ENCODE measurements at regions not wholly inside any gene's neighbourhood (a gene's known extent, or its start where the extent isn't known, plus 50 kb on each side); places are given as distances from the start of the nearest gene placed in this dataset.

DNA sequence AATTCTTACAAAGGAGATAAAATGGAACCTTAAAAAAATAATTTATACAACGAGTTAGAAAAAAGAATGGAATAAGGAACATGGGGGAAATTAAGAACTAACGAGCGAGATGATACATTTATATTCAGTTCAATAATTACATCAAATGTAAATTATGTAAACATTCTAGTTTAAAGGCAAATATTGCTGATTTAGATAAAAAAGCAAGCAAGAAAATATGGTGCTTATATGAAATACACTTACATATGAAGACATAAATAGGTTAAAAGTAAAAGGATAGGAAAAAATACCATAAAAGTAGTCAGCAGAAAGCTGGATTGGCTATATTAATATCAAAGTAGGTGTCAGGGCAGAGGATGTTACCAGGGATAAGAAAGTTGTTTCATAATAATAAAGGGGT is 127.0 kb upstream of the AHR start:
- DNase-seq: no peak
- no peak overlapping the region for H3K4me3 ChIP-seq
- intact Hi-C loops (cut with DNase I, micrococcal nuclease): no loop called here
- H3K9me3 ChIP-seq: no peaks in the 10 kb centered on the region
- ATAC-seq: no peak
- TF ChIP-seq, protein P1, sequence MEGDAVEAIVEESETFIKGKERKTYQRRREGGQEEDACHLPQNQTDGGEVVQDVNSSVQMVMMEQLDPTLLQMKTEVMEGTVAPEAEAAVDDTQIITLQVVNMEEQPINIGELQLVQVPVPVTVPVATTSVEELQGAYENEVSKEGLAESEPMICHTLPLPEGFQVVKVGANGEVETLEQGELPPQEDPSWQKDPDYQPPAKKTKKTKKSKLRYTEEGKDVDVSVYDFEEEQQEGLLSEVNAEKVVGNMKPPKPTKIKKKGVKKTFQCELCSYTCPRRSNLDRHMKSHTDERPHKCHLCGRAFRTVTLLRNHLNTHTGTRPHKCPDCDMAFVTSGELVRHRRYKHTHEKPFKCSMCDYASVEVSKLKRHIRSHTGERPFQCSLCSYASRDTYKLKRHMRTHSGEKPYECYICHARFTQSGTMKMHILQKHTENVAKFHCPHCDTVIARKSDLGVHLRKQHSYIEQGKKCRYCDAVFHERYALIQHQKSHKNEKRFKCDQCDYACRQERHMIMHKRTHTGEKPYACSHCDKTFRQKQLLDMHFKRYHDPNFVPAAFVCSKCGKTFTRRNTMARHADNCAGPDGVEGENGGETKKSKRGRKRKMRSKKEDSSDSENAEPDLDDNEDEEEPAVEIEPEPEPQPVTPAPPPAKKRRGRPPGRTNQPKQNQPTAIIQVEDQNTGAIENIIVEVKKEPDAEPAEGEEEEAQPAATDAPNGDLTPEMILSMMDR (IDR thresholded peaks at IDR 0.05): no peak
- H3K36me3 ChIP-seq (ENCODE audit: low read depth): no peaks in the 10 kb centered on the region
- H3K4me1 ChIP-seq (ENCODE audit: low read depth): no peaks in the 10 kb centered on the region

DNA sequence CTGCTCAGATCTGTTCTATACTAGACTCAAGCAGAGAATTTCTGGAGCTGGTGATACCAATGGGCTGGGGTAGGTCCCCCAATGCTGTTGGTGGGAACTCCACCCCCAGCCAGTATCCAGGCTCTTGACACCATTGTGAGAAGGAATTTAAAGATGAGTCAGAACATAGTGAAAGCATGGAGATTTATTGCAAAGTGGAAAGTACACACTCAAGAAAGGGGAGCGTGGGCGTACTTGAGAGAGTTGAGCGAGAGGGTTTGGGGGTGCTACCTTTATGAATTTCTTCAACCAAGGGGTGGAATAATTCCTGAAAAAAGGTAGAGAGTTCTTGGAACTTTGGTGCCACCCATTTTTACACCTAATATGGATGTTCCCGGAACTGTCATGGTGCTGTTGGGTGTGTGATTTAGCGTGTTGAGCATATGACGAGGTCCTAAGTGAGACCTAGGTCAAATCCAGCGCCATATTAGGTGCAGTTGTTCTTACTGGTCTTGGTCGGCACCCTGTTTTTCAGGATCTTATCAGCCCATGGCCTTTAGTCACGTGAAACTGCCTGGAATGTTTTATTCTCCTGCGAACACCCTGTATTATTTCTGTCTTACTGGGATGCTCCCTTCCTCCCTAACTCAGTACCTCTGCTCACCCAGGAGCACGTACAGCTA is 122.0 kb upstream of the AHR start:
- Histone ChIP-seq H3K4me1 (ENCODE audit: low read depth) (no peaks in the 10 kb centered on the region), H3K4me3 (no peak overlapping the region), H3K9me3 (no peaks in the 10 kb centered on the region), H3K36me3 (ENCODE audit: low read depth) (no peaks in the 10 kb centered on the region)
- TF ChIP-seq, protein P1 (IDR thresholded peaks at IDR 0.05): no peak
- intact Hi-C loops (cut with DNase I, micrococcal nuclease): no loop called here
- DNase-seq (no peak), ATAC-seq (no peak)

DNA sequence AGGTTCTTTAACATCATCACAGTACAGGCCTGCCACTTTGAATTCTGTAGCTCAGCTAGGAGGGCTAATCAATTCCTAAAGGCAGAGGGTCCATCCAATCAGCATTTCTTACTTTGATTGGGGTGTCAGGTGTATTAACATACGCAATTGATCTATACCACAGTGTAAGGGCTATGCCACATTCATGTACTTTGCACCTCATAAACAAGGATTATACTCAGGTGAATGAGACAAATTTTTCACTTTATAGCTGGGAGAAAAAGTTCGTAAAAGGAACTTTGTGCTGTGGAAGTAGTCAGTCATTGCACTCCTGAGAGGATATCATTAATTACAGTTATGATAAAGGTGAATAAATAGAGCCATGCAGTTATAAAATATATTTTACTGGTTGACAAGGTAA is 119.9 kb upstream of the AHR start:
- no peak for DNase-seq
- intact Hi-C loops (cut with DNase I, micrococcal nuclease): no loop called here
- ATAC-seq: peak; percentile 89
- no peaks in the 10 kb centered on the region for H3K9me3 ChIP-seq
- H3K36me3 ChIP-seq (ENCODE audit: low read depth): no peaks in the 10 kb centered on the region
- H3K4me3 ChIP-seq: no peak overlapping the region
- TF ChIP-seq, protein P1 (IDR thresholded peaks at IDR 0.05): no peak
- H3K4me1 ChIP-seq (ENCODE audit: low read depth): no peaks in the 10 kb centered on the region

DNA sequence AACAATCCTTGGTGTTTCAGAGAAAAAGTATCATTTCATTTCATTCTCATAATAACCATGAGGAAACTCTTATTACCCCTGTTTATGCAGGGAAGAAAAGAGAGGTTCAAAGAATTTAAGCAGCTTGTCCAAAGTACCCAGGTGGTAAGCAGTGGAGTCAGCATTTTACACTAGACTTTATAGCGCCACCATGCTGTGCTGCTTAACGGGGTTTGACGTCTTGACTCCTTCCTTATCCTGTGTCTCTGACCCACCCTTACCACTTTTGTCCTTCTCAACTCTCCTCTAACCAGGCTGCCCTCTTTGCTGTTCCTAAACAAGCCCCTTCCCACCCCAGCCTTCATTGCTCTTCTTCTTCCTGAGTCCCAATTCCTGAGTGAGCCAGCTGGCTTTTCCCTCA is 117.0 kb upstream of the AHR start:
- Histone ChIP-seq H3K4me3 (no peak overlapping the region), H3K36me3 (ENCODE audit: low read depth) (no peaks in the 10 kb centered on the region), H3K9me3 (no peaks in the 10 kb centered on the region), H3K4me1 (ENCODE audit: low read depth) (no peaks in the 10 kb centered on the region)
- intact Hi-C loops (cut with DNase I, micrococcal nuclease): no loop called here
- ATAC-seq (no peak), DNase-seq (no peak)
- TF ChIP-seq, protein P1 (IDR thresholded peaks at IDR 0.05): no peak

DNA sequence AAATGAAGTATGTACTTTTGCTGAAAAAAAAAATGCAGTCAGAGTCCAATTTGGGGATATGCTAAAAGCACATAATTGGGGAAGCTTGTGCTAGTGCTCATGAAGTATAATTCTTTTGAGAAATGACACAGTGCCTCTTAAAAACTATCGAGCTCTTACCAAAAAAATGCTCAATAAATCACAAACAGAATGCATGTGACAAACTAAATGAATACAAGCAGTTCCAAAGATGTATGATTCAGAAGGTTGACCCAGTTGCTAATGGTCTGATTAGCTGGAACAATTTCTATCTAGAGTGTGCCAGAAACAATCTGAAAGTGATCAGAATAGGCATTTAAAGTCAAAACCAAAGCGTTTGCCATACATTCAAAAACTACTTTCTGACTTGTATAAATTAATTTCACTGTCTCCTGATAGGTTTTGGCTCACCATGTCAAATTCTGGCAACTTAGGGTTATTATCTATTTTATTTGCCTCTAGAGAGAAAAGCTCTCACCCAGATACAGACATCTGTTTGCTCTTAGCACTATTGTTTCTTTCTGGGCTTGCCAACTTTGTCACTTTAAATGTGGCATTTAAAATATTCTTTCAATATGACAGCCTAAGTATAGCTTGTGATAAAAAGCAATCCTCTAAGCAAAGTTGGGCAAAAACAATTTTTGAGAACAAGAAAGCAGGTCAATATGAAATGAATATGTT is 114.7 kb upstream of the AHR start:
- Histone ChIP-seq H3K36me3 (ENCODE audit: low read depth) (no peaks in the 10 kb centered on the region), H3K9me3 (no peaks in the 10 kb centered on the region), H3K4me1 (ENCODE audit: low read depth) (no peaks in the 10 kb centered on the region), H3K4me3 (no peak overlapping the region)
- ATAC-seq (no peak), DNase-seq (no peak)
- intact Hi-C loops (cut with DNase I, micrococcal nuclease): no loop called here
- TF ChIP-seq, protein P1 (IDR thresholded peaks at IDR 0.05): no peak
